Activated naive CD4-positive, alpha-beta T cell treated with anti-CD3 and anti-CD28 coated beads for 36 hours (primary cell): ENCODE measurements at regions not wholly inside any gene's neighbourhood (a gene's known extent, or its start where the extent isn't known, plus 50 kb on each side); places are given as distances from the start of the nearest gene placed in this dataset.
"Not testable (repeated sequence)": the region's sequence is repeated elsewhere in the genome, so short reads cannot be mapped to it uniquely, and the experiment has no call there.

Experiments used
- CTCF ChIA-PET: fragments of 350-600 bp; sonication (Branson Sonifier 250); formaldehyde crosslinking; loops from one replicate; lab custom pipeline; 2021; ENCODE audit warnings: antibody characterized with exemption; lab: Charles Lee
- DNase-seq: peaks from one replicate; pipeline ENCODE4 v3.0.0-alpha.2; 2020
- H3K27ac Mint-ChIP-seq: one replicate; pipeline ENCODE4 v1.8.0; 2021; ENCODE audit warnings: mild to moderate bottlenecking, mixed read lengths
- H3K27me3 Mint-ChIP-seq: one replicate; pipeline ENCODE4 v1.8.0; 2021; ENCODE audit warnings: low read depth, mixed read lengths
- H3K36me3 Mint-ChIP-seq: one replicate; pipeline ENCODE4 v1.8.0; 2021; ENCODE audit warnings: low read depth, mixed read lengths
- H3K4me1 Mint-ChIP-seq: one replicate; pipeline ENCODE4 v1.8.0; 2021; ENCODE audit warnings: low read depth, mixed read lengths
- H3K4me3 Mint-ChIP-seq: one replicate; pipeline ENCODE4 v1.8.0; 2021; ENCODE audit warnings: mild to moderate bottlenecking, moderate library complexity, mixed read lengths
- H3K9me3 Mint-ChIP-seq: one replicate; pipeline ENCODE4 v1.8.0; 2021; ENCODE audit warnings: mixed read lengths
- intact Hi-C: fragments of 100-400 bp; cut with micrococcal nuclease; formaldehyde crosslinking; loops from one replicate; pipeline ENCODE4 v1.15.1; 2023

- H3K27ac Mint-ChIP-seq, H3K4me3 Mint-ChIP-seq, CTCF ChIA-PET, H3K9me3 Mint-ChIP-seq, intact Hi-C loops, DNase-seq, H3K27me3 Mint-ChIP-seq, H3K4me1 Mint-ChIP-seq: not testable (repeated sequence)
- H3K36me3 Mint-ChIP-seq: peaks cover 15% of the 10 kb centered on the region
These were observed 100.0 kb upstream of the PZP start for GRCh38 chr12:9308163-9308562.

- intact Hi-C loops: not testable (repeated sequence)
These were observed 99.1 kb upstream of the PZP start for GRCh38 chr12:9307255-9307654.

GRCh38 chr12:9306004-9306403 lies 97.8 kb upstream of the PZP start:
- H3K36me3 Mint-ChIP-seq: peaks cover 15% of the 10 kb centered on the region
- H3K27ac Mint-ChIP-seq, H3K4me3 Mint-ChIP-seq, H3K27me3 Mint-ChIP-seq, DNase-seq, intact Hi-C loops, H3K4me1 Mint-ChIP-seq, H3K9me3 Mint-ChIP-seq, CTCF ChIA-PET: not testable (repeated sequence)

More at GRCh38 chr12:9307255-9307654, 99.1 kb upstream of the PZP start:
- DNase-seq, CTCF ChIA-PET, H3K27ac Mint-ChIP-seq, H3K4me3 Mint-ChIP-seq, H3K9me3 Mint-ChIP-seq, H3K4me1 Mint-ChIP-seq, H3K27me3 Mint-ChIP-seq: not testable (repeated sequence)
- H3K36me3 Mint-ChIP-seq: peaks cover 15% of the 10 kb centered on the region

GRCh38 chr12:9304540-9304939 lies 96.3 kb upstream of the PZP start:
- DNase-seq, CTCF ChIA-PET: not testable (repeated sequence)

GRCh38 chr12:9295872-9296271 lies 87.7 kb upstream of the PZP start:
- intact Hi-C loops, DNase-seq, H3K4me1 Mint-ChIP-seq, H3K36me3 Mint-ChIP-seq, CTCF ChIA-PET, H3K27me3 Mint-ChIP-seq, H3K27ac Mint-ChIP-seq, H3K4me3 Mint-ChIP-seq, H3K9me3 Mint-ChIP-seq: not testable (repeated sequence)

More at GRCh38 chr12:9304540-9304939, 96.3 kb upstream of the PZP start:
- H3K27ac Mint-ChIP-seq, H3K4me3 Mint-ChIP-seq, H3K27me3 Mint-ChIP-seq, H3K9me3 Mint-ChIP-seq, H3K4me1 Mint-ChIP-seq, intact Hi-C loops: not testable (repeated sequence)
- H3K36me3 Mint-ChIP-seq: peaks cover 15% of the 10 kb centered on the region

GRCh38 chr12:9294072-9294620 lies 86.0 kb upstream of the PZP start:
- H3K4me3 Mint-ChIP-seq, H3K27ac Mint-ChIP-seq: not testable (repeated sequence)

GRCh38 chr12:9293391-9293790 lies 85.2 kb upstream of the PZP start:
- DNase-seq, H3K9me3 Mint-ChIP-seq, H3K4me3 Mint-ChIP-seq, H3K27ac Mint-ChIP-seq, CTCF ChIA-PET, H3K27me3 Mint-ChIP-seq, H3K4me1 Mint-ChIP-seq, intact Hi-C loops, H3K36me3 Mint-ChIP-seq: not testable (repeated sequence)

More at GRCh38 chr12:9294072-9294620, 86.0 kb upstream of the PZP start:
- H3K4me1 Mint-ChIP-seq, H3K36me3 Mint-ChIP-seq, intact Hi-C loops, CTCF ChIA-PET, H3K9me3 Mint-ChIP-seq, DNase-seq, H3K27me3 Mint-ChIP-seq: not testable (repeated sequence)

- H3K4me3 Mint-ChIP-seq, H3K4me1 Mint-ChIP-seq, CTCF ChIA-PET, intact Hi-C loops, H3K27ac Mint-ChIP-seq, DNase-seq, H3K27me3 Mint-ChIP-seq, H3K36me3 Mint-ChIP-seq, H3K9me3 Mint-ChIP-seq: not testable (repeated sequence)
These were observed 81.8 kb upstream of the PZP start for GRCh38 chr12:9289984-9290383.

- intact Hi-C loops: loop anchor here (5.0 kb wide), 1 partner anchor 332 kb away; no protein-coding TSS in a partner anchor
- DNase-seq, H3K36me3 Mint-ChIP-seq, H3K9me3 Mint-ChIP-seq, H3K27me3 Mint-ChIP-seq, H3K4me1 Mint-ChIP-seq, CTCF ChIA-PET: not testable (repeated sequence)
- peak overlapping the region; percentile 90 for H3K4me3 Mint-ChIP-seq
- peak overlapping the region; percentile 97 for H3K27ac Mint-ChIP-seq
These were observed 76.5 kb upstream of the PZP start for GRCh38 chr12:9284724-9285123.

- peak overlapping the region; percentile 97 for H3K27ac Mint-ChIP-seq
These were observed 76.0 kb upstream of the PZP start for GRCh38 chr12:9284197-9284596.

GRCh38 chr12:9283346-9284095 lies 75.3 kb upstream of the PZP start:
- peak overlapping the region; percentile 90 for H3K4me3 Mint-ChIP-seq
- H3K9me3 Mint-ChIP-seq, H3K4me1 Mint-ChIP-seq, CTCF ChIA-PET, H3K27me3 Mint-ChIP-seq, H3K36me3 Mint-ChIP-seq: not testable (repeated sequence)
- DNase-seq: peak; percentile 92
- intact Hi-C loops: loop anchor here (1.0 to 5.0 kb wide), 3 partner anchors 38 to 331 kb away; no protein-coding TSS in a partner anchor
- H3K27ac Mint-ChIP-seq: peak overlapping the region; percentile 97

More at GRCh38 chr12:9284197-9284596, 76.0 kb upstream of the PZP start:
- H3K27me3 Mint-ChIP-seq, H3K9me3 Mint-ChIP-seq, CTCF ChIA-PET, H3K36me3 Mint-ChIP-seq, H3K4me1 Mint-ChIP-seq: not testable (repeated sequence)
- peak; percentile 28 for DNase-seq
- H3K4me3 Mint-ChIP-seq: peak overlapping the region; percentile 90
- intact Hi-C loops: loop anchor here (5.0 kb wide), 1 partner anchor 332 kb away; no protein-coding TSS in a partner anchor

GRCh38 chr12:9276990-9277389 lies 68.8 kb upstream of the PZP start:
- intact Hi-C loops: no loop called here
- H3K27me3 Mint-ChIP-seq: no peaks in the 10 kb centered on the region
- H3K4me3 Mint-ChIP-seq: no peak overlapping the region
- CTCF ChIA-PET: no interaction called here
- H3K9me3 Mint-ChIP-seq: no peaks in the 10 kb centered on the region
- no peak for DNase-seq
- H3K36me3 Mint-ChIP-seq: no peaks in the 10 kb centered on the region
- no peak overlapping the region for H3K27ac Mint-ChIP-seq
- no peaks in the 10 kb centered on the region for H3K4me1 Mint-ChIP-seq

GRCh38 chr12:9273276-9273675 lies 65.1 kb upstream of the PZP start:
- Mint-ChIP-seq H3K27me3 (no peaks in the 10 kb centered on the region), H3K4me1 (no peaks in the 10 kb centered on the region), H3K36me3 (no peaks in the 10 kb centered on the region), H3K9me3 (no peaks in the 10 kb centered on the region), H3K4me3 (no peak overlapping the region), H3K27ac (no peak overlapping the region)
- DNase-seq: no peak
- intact Hi-C loops: no loop called here
- CTCF ChIA-PET: no interaction called here
